ENCODE measurements at regions not wholly inside any gene's neighbourhood (a gene's known extent, or its start where the extent isn't known, plus 50 kb on each side); places are given as distances from the start of the nearest gene placed in this dataset.

GRCh38 chr2:18487106-18487913 lies 73.1 kb downstream of the RDH14 start:
- Histone ChIP-seq H3K9ac (replicated peaks in 1 of 4; ENCODE audit: extremely low read depth in 1 of 4, low read depth in 3 of 4, low read length in 3 of 4) (no peak overlapping the region), H3K4me1 (replicated peaks in 1 of 4; ENCODE audit: control insufficient read depth in 3 of 4, insufficient read depth in 4 of 4, low read length in 3 of 4) (no peaks in the 10 kb centered on the region), H3K23ac (ENCODE audit: insufficient read length) (no peak overlapping the region), H2BK12ac (ENCODE audit: low read depth, low read length) (no peak overlapping the region), H3K14ac (ENCODE audit: insufficient read length) (no peak overlapping the region), H3K4me2 (ENCODE audit: insufficient read depth in 1 of 2, low read depth in 2 of 2, low read length in 2 of 2) (no peak overlapping the region), H3K9me3 (ENCODE audit: insufficient read depth in 2 of 2, low read depth in 1 of 2, low read length in 1 of 2) (no peaks in the 10 kb centered on the region), H2BK120ac (replicated peaks; ENCODE audit: low read depth, low read length) (no peak overlapping the region), H3K79me2 (ENCODE audit: control insufficient read depth in 1 of 2, insufficient read depth in 2 of 2, low read length in 2 of 2) (no peaks in the 10 kb centered on the region), H3K79me1 (ENCODE audit: low read depth, low read length) (no peaks in the 10 kb centered on the region), H2AK5ac (ENCODE audit: low read depth, low read length) (no peak overlapping the region), H3K27me3 (replicated peaks in 1 of 4; ENCODE audit: control insufficient read depth in 3 of 4, extremely low read depth in 1 of 4, insufficient read depth in 3 of 4, low read length in 3 of 4) (no peaks in the 10 kb centered on the region), H3K27ac (ENCODE audit: low read depth, low read length) (no peak overlapping the region), H2BK20ac (ENCODE audit: low read length) (no peak overlapping the region), H3K23me2 (ENCODE audit: low read depth, low read length) (no peaks in the 10 kb centered on the region), H3K4ac (replicated peaks; ENCODE audit: insufficient read length, low read depth, low read length) (no peak overlapping the region), H3K18ac (ENCODE audit: extremely low read depth, low read length) (no peak overlapping the region), H2BK5ac (ENCODE audit: low read depth, low read length) (no peak overlapping the region), H4K91ac (replicated peaks; ENCODE audit: insufficient read length, low read length) (no peak overlapping the region), H2BK15ac (ENCODE audit: low read length) (no peak overlapping the region), H3K36me3 (ENCODE audit: control insufficient read depth in 2 of 4, insufficient read depth in 4 of 4, low read length in 3 of 4) (no peaks in the 10 kb centered on the region), H2AFZ (ENCODE audit: low read length) (no peak overlapping the region; the same call in 1 of the 2 replicates), H4K5ac (ENCODE audit: insufficient read length, low read depth, low read length) (no peak overlapping the region), H3K4me3 (ENCODE audit: extremely low read depth in 1 of 4, insufficient read depth in 2 of 4, low read depth in 3 of 4, low read length in 4 of 4) (no peak overlapping the region), H3K56ac (replicated peaks; ENCODE audit: insufficient read length, low read depth, low read length) (no peak overlapping the region), H4K20me1 (replicated peaks in 1 of 2; ENCODE audit: control insufficient read depth in 1 of 2, insufficient read depth in 2 of 2, low read length in 2 of 2) (no peaks in the 10 kb centered on the region), H4K8ac (ENCODE audit: extremely low read depth, insufficient read depth, low read length) (no peak overlapping the region)
- no peak for FAIRE-seq
- DNase-seq (ENCODE audit: low read depth in 1 of 2, low spot score in 2 of 2): no peak
- CTCF ChIA-PET (ENCODE audit: partially characterized antibody): no interaction called here
- WGBS, 2 experiments (ENCODE audit: extremely low coverage in 1 of 2, insufficient coverage in 1 of 2, insufficient read length in 1 of 2, insufficient replicate concordance in 2 of 2, low coverage in 1 of 2, low lambda C conversion rate in 2 of 2, missing lambda C conversion rate in 1 of 2): 100% methylated on average over 2 of the region's 2 CpGs; no CpG with 5 or more reads in 1 of the 2 experiments
- POLR2A ChIA-PET (ENCODE audit: partially characterized antibody): no interaction called here
- no peak for TF ChIP-seq POLR2A (IDR thresholded peaks at IDR 0.05; ENCODE audit: control extremely low read depth in 1 of 2, low read depth in 2 of 2, low read length in 2 of 2)
- TF ChIP-seq RAD21 (IDR thresholded peaks at IDR 0.05 in 1 of 2, conservative IDR thresholded peaks at IDR 0.05 in 1 of 2; ENCODE audit: low read depth in 2 of 2, low read length in 2 of 2): no peak
- no peak for TF ChIP-seq MAFK (IDR thresholded peaks at IDR 0.05; ENCODE audit: low read depth, low read length)
- no peak for TF ChIP-seq SRF (IDR thresholded peaks at IDR 0.05; ENCODE audit: low read depth, low read length)
- TF ChIP-seq ASH2L (IDR thresholded peaks at IDR 0.05; ENCODE audit: low read length): no peak
- TF ChIP-seq GABPA (IDR thresholded peaks at IDR 0.05; ENCODE audit: borderline replicate concordance, insufficient read depth, low read length): no peak
- TF ChIP-seq, protein P1, sequence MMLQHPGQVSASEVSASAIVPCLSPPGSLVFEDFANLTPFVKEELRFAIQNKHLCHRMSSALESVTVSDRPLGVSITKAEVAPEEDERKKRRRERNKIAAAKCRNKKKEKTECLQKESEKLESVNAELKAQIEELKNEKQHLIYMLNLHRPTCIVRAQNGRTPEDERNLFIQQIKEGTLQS (IDR thresholded peaks at IDR 0.05; ENCODE audit: insufficient read depth, low read depth, low read length): no peak
- no peak for TF ChIP-seq USF2 (IDR thresholded peaks at IDR 0.05; ENCODE audit: low read length)
- TF ChIP-seq JUN (IDR thresholded peaks at IDR 0.05; ENCODE audit: low read depth, low read length): no peak
- no peak for TF ChIP-seq EP300 (IDR thresholded peaks at IDR 0.05; ENCODE audit: borderline replicate concordance in 1 of 2, low read depth in 2 of 2, low read length in 2 of 2)
- no peak for TF ChIP-seq SP1 (IDR thresholded peaks at IDR 0.05; ENCODE audit: low read depth, low read length)
- no peak for TF ChIP-seq SIX5 (IDR thresholded peaks at IDR 0.05; ENCODE audit: low read depth, low read length)
